22Rv1 (cell line): ENCODE measurements at regions not wholly inside any gene's neighbourhood (a gene's known extent, or its start where the extent isn't known, plus 50 kb on each side); places are given as distances from the start of the nearest gene placed in this dataset.

ENCODE experiments used
- H3K27ac ChIP-seq: fragments of 450-650 bp; 2 replicates; pipeline ENCODE4 v1.5.1; 2017
- ZFX ChIP-seq: fragments of 450-650 bp; IDR thresholded peaks from 2 replicates; pipeline ENCODE4 v1.6.1; 2017; ENCODE audit warnings: antibody characterized with exemption, borderline replicate concordance
- TF ChIP-seq, protein P1 (sequence below): fragments of 450-650 bp; IDR thresholded peaks from 2 replicates; pipeline ENCODE4 v1.5.1; 2017; ENCODE audit warnings: mild to moderate bottlenecking

DNA sequence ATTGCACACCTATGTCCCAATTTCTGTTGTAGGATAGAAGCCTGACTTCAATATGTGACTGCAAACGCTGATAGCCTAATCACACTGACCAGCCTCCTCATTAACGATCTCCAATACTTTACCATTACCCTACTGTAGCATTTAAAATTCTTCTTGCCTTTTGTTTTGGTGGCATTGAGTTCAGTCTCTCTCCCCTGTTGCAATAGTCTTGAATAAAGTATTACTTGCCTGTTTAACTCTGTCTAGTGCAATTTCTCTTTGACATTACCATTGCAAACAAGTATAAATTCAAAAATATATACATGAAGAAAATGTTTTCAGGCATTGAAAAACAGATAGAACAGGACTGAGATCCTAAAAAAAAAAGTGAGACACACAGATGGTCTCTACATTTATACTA, 649.1 kb upstream of the B3GAT1 start:
- no peak for TF ChIP-seq ZFX
- TF ChIP-seq, protein P1, sequence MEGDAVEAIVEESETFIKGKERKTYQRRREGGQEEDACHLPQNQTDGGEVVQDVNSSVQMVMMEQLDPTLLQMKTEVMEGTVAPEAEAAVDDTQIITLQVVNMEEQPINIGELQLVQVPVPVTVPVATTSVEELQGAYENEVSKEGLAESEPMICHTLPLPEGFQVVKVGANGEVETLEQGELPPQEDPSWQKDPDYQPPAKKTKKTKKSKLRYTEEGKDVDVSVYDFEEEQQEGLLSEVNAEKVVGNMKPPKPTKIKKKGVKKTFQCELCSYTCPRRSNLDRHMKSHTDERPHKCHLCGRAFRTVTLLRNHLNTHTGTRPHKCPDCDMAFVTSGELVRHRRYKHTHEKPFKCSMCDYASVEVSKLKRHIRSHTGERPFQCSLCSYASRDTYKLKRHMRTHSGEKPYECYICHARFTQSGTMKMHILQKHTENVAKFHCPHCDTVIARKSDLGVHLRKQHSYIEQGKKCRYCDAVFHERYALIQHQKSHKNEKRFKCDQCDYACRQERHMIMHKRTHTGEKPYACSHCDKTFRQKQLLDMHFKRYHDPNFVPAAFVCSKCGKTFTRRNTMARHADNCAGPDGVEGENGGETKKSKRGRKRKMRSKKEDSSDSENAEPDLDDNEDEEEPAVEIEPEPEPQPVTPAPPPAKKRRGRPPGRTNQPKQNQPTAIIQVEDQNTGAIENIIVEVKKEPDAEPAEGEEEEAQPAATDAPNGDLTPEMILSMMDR = no peak
- no peak overlapping the region for H3K27ac ChIP-seq

DNA sequence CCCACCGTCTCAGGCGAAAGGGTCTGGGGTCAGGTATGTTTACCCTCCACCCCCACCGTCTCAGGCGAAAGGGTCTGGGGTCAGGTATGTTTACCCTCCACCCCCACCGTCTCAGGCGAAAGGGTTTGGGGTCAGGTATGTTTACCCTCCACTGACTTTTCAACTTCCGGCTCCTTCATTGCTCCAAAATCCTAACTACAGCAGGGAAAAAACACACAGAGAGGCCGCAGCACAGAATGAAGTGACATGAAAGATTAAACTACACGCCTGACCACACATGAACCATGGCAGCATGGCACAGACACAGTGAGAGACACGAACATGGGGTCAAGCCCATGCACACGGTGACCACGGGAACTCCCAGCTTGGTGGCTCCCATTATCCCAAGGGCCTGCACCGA, 634.9 kb upstream of the B3GAT1 start:
- no peak for TF ChIP-seq ZFX
- TF ChIP-seq, protein P1 = no peak
- H3K27ac ChIP-seq = no peak overlapping the region

DNA sequence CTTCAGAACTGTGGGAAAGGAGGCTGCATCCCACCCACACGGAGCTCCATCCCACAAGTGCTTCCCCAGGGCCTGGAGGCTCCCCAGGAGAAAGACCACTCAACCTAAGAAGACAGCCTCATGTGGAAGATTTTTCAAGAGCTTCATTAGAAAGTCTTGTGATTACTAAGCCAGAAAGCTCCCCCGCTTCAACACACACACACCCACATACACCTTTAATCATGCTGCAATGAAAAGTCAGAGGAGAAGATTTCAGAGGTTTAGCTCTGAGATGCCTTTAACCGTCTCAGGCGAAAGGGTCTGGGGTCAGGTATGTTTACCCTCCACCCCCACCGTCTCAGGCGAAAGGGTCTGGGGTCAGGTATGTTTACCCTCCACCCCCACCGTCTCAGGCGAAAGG, 634.5 kb upstream of the B3GAT1 start:
- TF ChIP-seq, protein P1 = no peak
- TF ChIP-seq ZFX = no peak
- no peak overlapping the region for H3K27ac ChIP-seq

DNA sequence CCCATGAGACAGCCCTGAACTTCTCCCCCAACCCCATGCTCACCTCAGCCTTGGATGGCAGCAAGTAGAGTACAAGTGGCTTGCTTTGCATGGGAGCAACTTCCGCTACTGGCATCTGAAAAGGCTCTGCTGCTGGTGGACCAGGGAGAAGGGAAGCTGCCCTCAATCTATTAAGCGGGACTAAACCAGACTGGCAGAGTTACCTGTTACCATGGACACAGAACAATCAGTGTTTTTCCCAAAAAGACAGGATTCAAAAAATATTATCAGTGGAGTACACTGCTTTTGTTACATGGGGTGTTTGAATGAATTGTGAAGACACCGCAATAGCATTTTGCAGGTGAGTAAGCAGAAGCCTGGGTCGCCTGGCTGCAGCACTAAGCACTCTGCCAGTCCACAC, 631.4 kb upstream of the B3GAT1 start:
- TF ChIP-seq ZFX = no peak
- TF ChIP-seq, protein P1 = no peak
- H3K27ac ChIP-seq = no peak overlapping the region

DNA sequence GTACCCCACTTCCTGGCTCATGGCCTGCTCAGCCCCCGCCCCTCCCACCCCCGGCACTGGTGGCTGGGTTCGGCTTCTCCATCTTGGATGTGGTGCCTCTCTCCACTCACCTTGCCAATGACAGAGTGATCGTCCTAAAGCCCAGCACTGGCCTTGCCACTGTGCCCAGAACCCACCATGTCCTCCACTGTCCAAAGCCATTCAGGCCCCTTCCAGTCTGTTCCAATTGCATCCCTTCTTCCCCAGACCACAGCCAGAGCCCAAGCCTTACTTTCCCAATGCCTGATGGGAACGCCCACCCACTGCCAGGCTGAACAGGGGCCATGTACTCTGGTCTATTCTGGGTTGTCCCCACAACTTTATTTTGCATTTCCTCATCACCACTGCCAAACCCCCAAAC, 625.8 kb upstream of the B3GAT1 start:
- TF ChIP-seq ZFX = no peak
- TF ChIP-seq, protein P1 = no peak
- H3K27ac ChIP-seq = no peak overlapping the region

DNA sequence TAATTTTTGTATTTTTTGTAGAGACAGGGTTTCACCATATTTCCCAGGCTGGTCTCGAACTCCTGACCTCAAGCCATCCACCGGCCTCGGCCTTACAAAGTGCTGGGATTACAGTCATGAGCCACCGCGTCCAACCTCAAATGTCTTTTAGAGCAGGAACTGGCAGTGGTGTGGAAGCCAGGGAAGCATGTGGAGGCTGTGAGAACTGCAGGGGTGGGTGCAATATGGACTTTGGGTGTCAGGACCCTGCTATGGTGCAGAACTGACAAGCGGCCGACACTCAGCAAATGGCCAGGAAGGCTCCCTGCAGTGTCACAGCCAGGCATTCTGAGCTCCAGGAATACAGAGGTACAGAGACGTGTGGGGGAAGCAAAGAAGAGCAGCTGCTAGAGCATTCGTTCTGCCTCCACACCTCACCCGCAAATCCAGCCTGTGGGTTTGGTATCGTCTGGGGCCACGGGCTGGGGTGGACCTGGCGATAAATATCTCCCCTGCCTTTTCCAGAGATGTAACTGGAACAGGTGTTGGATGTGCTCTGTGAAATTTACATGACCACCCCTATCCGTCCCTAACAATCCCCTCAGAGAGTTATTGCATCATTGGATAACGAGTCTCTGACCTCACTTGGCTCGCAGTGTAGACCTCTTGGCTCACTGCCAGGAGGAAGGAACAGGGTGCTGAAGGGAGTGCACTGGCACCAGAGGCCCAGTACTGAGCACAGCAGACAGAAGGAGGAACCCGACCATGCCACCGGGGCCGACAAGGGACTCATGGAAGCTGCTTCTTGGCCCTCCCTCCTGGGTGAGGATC, 624.7 kb upstream of the B3GAT1 start:
- no peak overlapping the region for H3K27ac ChIP-seq
- TF ChIP-seq, protein P1 = no peak
- no peak for TF ChIP-seq ZFX

DNA sequence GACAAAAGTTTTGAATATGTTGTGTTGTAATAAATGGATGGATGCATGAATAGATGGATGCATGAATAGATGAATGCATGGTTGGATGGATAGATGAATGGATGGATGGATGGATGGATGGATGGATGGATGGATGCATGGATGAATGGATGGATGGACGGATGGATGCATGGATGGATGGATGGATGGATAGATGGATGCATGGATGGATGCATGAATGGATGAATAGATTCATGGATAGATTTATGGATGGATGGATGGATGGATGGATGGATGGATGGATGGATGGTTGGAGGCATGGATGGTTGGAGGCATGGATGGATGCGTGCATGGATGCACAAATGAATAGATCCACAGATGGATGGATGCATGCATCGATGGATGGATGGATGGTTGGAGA, 623.2 kb upstream of the B3GAT1 start:
- TF ChIP-seq, protein P1 = no peak
- no peak for TF ChIP-seq ZFX
- H3K27ac ChIP-seq = no peak overlapping the region
